LNCAP (cell line): ENCODE measurements at regions not wholly inside any gene's neighbourhood (a gene's known extent, or its start where the extent isn't known, plus 50 kb on each side); places are given as distances from the start of the nearest gene placed in this dataset.

Experiments
- TF ChIP-seq, protein P1 (sequence below): fragments of 450-650 bp; IDR thresholded peaks from 2 replicates; pipeline ENCODE4 v1.5.1; 2017; ENCODE audit warnings: mild to moderate bottlenecking

- TF ChIP-seq, protein P1, sequence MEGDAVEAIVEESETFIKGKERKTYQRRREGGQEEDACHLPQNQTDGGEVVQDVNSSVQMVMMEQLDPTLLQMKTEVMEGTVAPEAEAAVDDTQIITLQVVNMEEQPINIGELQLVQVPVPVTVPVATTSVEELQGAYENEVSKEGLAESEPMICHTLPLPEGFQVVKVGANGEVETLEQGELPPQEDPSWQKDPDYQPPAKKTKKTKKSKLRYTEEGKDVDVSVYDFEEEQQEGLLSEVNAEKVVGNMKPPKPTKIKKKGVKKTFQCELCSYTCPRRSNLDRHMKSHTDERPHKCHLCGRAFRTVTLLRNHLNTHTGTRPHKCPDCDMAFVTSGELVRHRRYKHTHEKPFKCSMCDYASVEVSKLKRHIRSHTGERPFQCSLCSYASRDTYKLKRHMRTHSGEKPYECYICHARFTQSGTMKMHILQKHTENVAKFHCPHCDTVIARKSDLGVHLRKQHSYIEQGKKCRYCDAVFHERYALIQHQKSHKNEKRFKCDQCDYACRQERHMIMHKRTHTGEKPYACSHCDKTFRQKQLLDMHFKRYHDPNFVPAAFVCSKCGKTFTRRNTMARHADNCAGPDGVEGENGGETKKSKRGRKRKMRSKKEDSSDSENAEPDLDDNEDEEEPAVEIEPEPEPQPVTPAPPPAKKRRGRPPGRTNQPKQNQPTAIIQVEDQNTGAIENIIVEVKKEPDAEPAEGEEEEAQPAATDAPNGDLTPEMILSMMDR: no peak
These were observed 77.2 kb upstream of the AGBL1 start for GRCh38 chr15:86002444-86002843.

- TF ChIP-seq, protein P1: no peak
These were observed 75.6 kb upstream of the AGBL1 start for GRCh38 chr15:86004061-86004460.

DNA sequence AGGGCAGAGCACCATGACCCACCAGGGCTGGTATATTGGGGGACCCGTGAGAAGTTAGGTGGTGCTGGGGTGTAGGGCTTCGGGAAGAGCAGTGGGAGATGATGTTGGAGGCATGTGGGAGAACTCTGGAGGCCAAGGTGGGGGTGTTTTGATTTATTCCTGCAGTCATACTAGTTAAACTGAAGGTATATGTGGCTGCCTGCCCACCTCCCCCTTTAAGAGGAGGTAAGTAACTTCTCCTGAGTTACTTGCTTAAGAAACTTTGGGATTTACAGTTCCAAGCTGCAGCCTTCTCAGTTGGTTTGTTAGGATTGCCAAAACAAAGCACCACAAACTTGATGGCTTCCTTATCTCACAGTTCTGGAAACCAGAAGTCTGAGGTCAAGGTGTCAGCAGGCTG lies 73.1 kb upstream of the AGBL1 start:
- TF ChIP-seq, protein P1: no peak

- TF ChIP-seq, protein P1: no peak
These were observed 69.9 kb upstream of the AGBL1 start for GRCh38 chr15:86009727-86010126.

DNA sequence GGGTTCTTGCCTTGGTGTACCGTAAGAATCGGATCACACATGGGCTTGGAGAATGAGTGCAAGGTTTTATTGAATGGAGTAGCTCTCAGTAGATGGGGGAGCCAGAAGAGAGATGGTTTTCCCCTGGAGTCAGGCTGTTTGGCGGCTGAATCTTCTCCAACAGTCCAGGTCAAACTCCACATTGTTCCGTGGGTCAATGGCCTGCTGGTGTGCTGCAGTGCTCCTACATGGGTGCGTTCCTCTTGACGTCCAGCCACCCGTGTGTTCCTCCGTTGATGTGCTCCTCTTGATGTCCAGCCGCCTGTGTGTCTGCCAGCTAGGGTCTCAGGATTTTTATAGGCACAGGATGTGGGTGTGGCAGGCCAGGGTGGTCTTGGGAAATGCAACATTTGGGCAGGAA lies 69.3 kb upstream of the AGBL1 start:
- TF ChIP-seq, protein P1: no peak

DNA sequence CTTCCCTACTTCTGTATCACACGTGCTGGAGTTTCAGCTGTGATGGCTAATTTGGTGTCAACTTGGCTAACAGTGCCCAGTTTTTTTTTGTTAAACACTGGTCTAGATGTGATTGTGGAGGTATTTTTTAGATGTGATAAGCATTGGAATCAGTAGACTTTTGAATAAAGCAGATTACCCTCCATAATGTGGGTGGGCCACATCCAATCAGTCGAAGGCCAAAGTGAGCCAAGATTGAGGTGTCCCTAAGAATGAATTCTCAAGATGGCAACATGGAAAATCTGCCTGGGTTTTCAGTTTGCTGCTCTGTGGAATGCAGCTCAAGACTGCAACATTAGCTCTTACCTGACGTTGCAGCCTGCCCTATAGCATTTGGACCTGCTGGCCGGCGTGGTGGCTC lies 68.8 kb upstream of the AGBL1 start:
- TF ChIP-seq, protein P1: no peak

GRCh38 chr15:86014016-86014415 lies 65.7 kb upstream of the AGBL1 start:
- TF ChIP-seq, protein P1: no peak

DNA sequence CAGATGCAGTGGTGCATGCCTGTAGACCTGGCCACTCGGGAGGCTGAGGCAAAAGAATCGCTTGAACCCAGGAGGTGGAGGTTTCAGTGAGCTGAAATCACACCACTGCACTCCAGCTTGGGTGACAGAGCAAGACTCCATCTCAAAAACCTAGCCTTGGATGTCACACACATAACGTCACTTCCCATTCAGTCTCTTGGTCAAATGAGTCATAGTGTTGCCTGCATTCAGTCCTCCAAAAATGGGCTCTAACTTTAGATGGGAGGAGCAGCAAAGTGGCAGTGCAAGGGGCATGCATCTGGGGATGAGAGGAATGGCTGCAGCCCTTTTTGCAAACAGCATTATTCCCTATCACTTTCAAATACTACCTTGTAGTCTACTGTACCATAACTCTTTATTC lies 62.9 kb upstream of the AGBL1 start:
- TF ChIP-seq, protein P1: no peak
